Prostate gland (tissue), 2 donors: ENCODE measurements at regions not wholly inside any gene's neighbourhood (a gene's known extent, or its start where the extent isn't known, plus 50 kb on each side); places are given as distances from the start of the nearest gene placed in this dataset.

ENCODE experiments used
- CTCF ChIP-seq, 4 experiments: fragments of 200-600 bp in 2 of 4; fragments of 450-650 bp in 2 of 4; sonication (generic) in 2 of 4; IDR thresholded peaks; 1 replicate in 3 of 4; 2 replicates in 1 of 4; pipeline ENCODE4 v1.5.1; 2016 to 2019; ENCODE audit warnings: antibody characterized with exemption in 4 of 4, mild to moderate bottlenecking in 2 of 4, moderate library complexity in 2 of 4
- POLR2A ChIP-seq: fragments of 450-650 bp; IDR thresholded peaks from one replicate; pipeline ENCODE4 v1.6.1; 2016; ENCODE audit warnings: antibody characterized with exemption, mild to moderate bottlenecking
- POLR2AphosphoS5 ChIP-seq: sonication (generic); formaldehyde crosslinking; IDR thresholded peaks from one replicate; pipeline ENCODE4 v1.6.1; 2017; ENCODE audit warnings: antibody characterized with exemption

- TF ChIP-seq POLR2A (no peak), CTCF (IDR thresholded peaks at IDR 0.05) (no peak), POLR2AphosphoS5 (no peak)
Measured at GRCh38 chr7:131141443-131141967, 186.2 kb upstream of the MKLN1 start.
